ENCODE measurements at regions not wholly inside any gene's neighbourhood (a gene's known extent, or its start where the extent isn't known, plus 50 kb on each side); places are given as distances from the start of the nearest gene placed in this dataset.

- TF ChIP-seq ZNF274 (IDR thresholded peaks at IDR 0.05; ENCODE audit: low read depth, low read length), result no peak
- no peak overlapping the region for H3K4me3 ChIP-seq (ENCODE audit: low read length)
Observed at GRCh38 chr20:22425344-22426295, 158.8 kb downstream of the FOXA2 start.

- no peak for TF ChIP-seq ZNF274 (IDR thresholded peaks at IDR 0.05; ENCODE audit: low read depth, low read length)
- H3K4me3 ChIP-seq (ENCODE audit: low read length), result no peak overlapping the region
Observed at GRCh38 chr20:22423190-22423832, 161.1 kb downstream of the FOXA2 start.

- no peak for TF ChIP-seq ZNF274 (IDR thresholded peaks at IDR 0.05; ENCODE audit: low read depth, low read length)
Observed at GRCh38 chr20:22420116-22420598, 164.2 kb downstream of the FOXA2 start.

GRCh38 chr20:22418738-22419137, 165.6 kb downstream of the FOXA2 start:
- TF ChIP-seq ZNF274 (IDR thresholded peaks at IDR 0.05; ENCODE audit: low read depth, low read length), result no peak
- no peak overlapping the region for H3K4me3 ChIP-seq (ENCODE audit: low read length)

More at GRCh38 chr20:22420116-22420598, 164.2 kb downstream of the FOXA2 start:
- H3K4me3 ChIP-seq (ENCODE audit: low read length), result no peak overlapping the region

- TF ChIP-seq ZNF274 (IDR thresholded peaks at IDR 0.05; ENCODE audit: low read depth, low read length), result no peak
- no peak overlapping the region for H3K4me3 ChIP-seq (ENCODE audit: low read length)
Observed at GRCh38 chr20:22414305-22414742, 170.0 kb downstream of the FOXA2 start.

- no peak overlapping the region for H3K4me3 ChIP-seq (ENCODE audit: low read length)
- TF ChIP-seq ZNF274 (IDR thresholded peaks at IDR 0.05; ENCODE audit: low read depth, low read length), result no peak
Observed at GRCh38 chr20:22412977-22413868, 171.1 kb downstream of the FOXA2 start.

GRCh38 chr20:22411627-22412450, 172.5 kb downstream of the FOXA2 start:
- no peak overlapping the region for H3K4me3 ChIP-seq (ENCODE audit: low read length)
- TF ChIP-seq ZNF274 (IDR thresholded peaks at IDR 0.05; ENCODE audit: low read depth, low read length), result no peak

GRCh38 chr20:22411286-22411626, 173.1 kb downstream of the FOXA2 start:
- H3K4me3 ChIP-seq (ENCODE audit: low read length), result no peak overlapping the region
- no peak for TF ChIP-seq ZNF274 (IDR thresholded peaks at IDR 0.05; ENCODE audit: low read depth, low read length)

- no peak overlapping the region for H3K4me3 ChIP-seq (ENCODE audit: low read length)
- TF ChIP-seq ZNF274 (IDR thresholded peaks at IDR 0.05; ENCODE audit: low read depth, low read length), result no peak
Observed at GRCh38 chr20:22410556-22411130, 173.7 kb downstream of the FOXA2 start.

GRCh38 chr20:22408521-22409402, 175.6 kb downstream of the FOXA2 start:
- no peak overlapping the region for H3K4me3 ChIP-seq (ENCODE audit: low read length)
- no peak for TF ChIP-seq ZNF274 (IDR thresholded peaks at IDR 0.05; ENCODE audit: low read depth, low read length)

GRCh38 chr20:22407237-22408193, 176.9 kb downstream of the FOXA2 start:
- TF ChIP-seq ZNF274 (IDR thresholded peaks at IDR 0.05; ENCODE audit: low read depth, low read length), result no peak
- H3K4me3 ChIP-seq (ENCODE audit: low read length), result no peak overlapping the region
